ENCODE measurements at regions not wholly inside any gene's neighbourhood (a gene's known extent, or its start where the extent isn't known, plus 50 kb on each side); places are given as distances from the start of the nearest gene placed in this dataset.
"Not testable (repeated sequence)": the region's sequence is repeated elsewhere in the genome, so short reads cannot be mapped to it uniquely, and the experiment has no call there.

DNA sequence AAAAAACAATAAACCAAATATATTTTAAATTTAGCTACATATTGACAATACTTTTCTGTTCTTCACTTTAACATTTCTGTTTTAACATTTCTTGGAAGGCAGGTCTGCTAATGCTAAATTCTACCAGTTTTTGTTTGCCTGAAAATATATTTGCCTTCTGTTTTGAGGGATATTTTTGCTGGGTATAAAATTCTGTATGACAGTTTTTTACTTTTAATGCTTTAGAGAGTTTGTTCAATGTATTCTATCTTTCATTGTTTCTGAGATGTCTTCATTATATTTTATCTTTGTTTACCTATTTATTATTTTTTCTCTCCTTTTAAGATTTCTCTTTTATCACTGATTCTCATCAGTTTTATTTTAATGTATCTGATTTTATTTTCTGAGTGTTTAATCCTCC, 409.2 kb upstream of the DPP6 start:
- no peak for DNase-seq
- peaks cover 20% of the 10 kb centered on the region for H3K9me3 Mint-ChIP-seq
- ChIA-PET CTCF (no interaction called here), POLR2A (no interaction called here)
- H3K27me3 Mint-ChIP-seq: no peaks in the 10 kb centered on the region
- no peak overlapping the region for H3K4me3 Mint-ChIP-seq
- no peak overlapping the region for H3K27ac Mint-ChIP-seq
- H3K4me1 Mint-ChIP-seq: no peaks in the 10 kb centered on the region
- no peaks in the 10 kb centered on the region for H3K36me3 Mint-ChIP-seq (ENCODE audit: low read depth)

DNA sequence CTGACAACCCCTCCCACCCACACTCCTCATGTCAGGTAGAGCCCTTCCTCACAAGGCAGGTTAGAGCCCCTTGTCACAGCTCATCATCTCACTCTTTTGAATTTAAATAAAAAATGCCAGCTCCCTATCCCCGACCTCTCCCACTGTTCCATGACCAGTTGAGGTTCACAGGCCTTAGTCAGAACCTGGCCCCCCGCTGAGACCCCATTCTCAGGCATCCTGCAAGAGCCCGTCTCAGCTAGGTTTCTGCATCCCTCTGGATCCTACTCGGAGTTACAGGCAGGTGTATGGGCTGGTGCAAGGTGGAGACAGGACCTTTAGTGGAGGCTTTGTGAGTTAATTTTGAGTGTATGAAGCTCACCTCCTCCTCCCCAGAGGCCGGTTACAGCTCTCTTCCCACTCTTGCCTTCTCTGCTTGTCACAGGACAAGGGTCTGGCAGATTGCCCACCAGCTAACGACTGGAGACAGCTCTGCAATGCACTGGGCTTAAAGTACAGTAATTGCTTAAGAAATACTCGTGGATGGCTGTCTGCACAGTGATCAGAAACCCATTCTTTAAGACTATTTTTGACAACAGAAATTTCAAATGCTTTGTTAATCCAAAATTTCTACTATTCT, 394.9 kb upstream of the DPP6 start:
- no peak for DNase-seq
- Mint-ChIP-seq H3K27ac (no peak overlapping the region), H3K4me3 (no peak overlapping the region), H3K9me3 (peaks cover 9% of the 10 kb centered on the region), H3K27me3 (no peaks in the 10 kb centered on the region), H3K4me1 (no peaks in the 10 kb centered on the region), H3K36me3 (ENCODE audit: low read depth) (no peaks in the 10 kb centered on the region)
- ChIA-PET POLR2A (no interaction called here), CTCF (no interaction called here)

DNA sequence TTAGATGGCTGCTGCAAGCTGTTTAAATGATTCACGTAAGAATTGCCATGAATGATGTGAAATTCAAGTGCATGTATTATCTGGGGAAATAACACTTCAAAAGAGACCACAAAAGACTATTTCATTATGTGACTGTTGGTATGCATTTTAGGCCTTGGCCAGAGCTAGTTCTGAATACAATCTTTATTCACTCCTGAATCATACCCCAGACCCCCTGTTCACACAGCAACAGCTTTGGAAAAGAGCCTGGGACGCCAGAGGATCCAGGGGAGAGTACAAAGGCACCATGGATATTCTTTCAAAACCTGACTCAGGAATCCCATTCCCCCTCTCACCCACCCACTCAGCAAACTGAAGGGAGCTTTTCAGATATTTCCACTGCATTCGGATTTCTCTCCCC, 377.1 kb upstream of the DPP6 start:
- no peak for DNase-seq
- CTCF ChIA-PET: no interaction called here
- H3K36me3 Mint-ChIP-seq (ENCODE audit: low read depth): no peaks in the 10 kb centered on the region
- no peak overlapping the region for H3K4me3 Mint-ChIP-seq
- H3K9me3 Mint-ChIP-seq: peaks cover 4% of the 10 kb centered on the region
- no peaks in the 10 kb centered on the region for H3K4me1 Mint-ChIP-seq
- no peaks in the 10 kb centered on the region for H3K27me3 Mint-ChIP-seq
- H3K27ac Mint-ChIP-seq: no peak overlapping the region
- POLR2A ChIA-PET: no interaction called here

DNA sequence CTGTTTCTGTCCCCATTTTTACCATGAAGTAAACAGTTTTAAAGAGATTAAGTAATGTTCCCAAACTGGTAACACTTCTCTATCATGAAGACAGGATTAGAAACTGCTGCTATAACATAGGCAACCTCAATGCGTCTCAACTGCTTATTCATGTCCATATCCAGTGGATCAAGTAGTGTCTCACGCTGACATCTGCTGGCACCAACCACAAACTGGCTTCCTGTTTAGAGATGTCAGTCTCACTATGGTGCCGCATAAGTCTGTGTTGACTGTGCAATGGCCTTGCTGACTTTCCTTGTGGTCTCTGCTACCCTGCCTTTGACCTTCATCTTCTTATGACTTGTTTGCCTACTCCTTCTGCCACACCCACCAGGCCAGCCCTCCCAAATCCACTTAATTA, 369.6 kb upstream of the DPP6 start:
- H3K4me1 Mint-ChIP-seq: no peaks in the 10 kb centered on the region
- H3K27me3 Mint-ChIP-seq: no peaks in the 10 kb centered on the region
- H3K27ac Mint-ChIP-seq: no peak overlapping the region
- no peak for DNase-seq
- H3K9me3 Mint-ChIP-seq: peaks cover 2% of the 10 kb centered on the region
- H3K36me3 Mint-ChIP-seq (ENCODE audit: low read depth): no peaks in the 10 kb centered on the region
- no peak overlapping the region for H3K4me3 Mint-ChIP-seq
- ChIA-PET CTCF (no interaction called here), POLR2A (no interaction called here)

DNA sequence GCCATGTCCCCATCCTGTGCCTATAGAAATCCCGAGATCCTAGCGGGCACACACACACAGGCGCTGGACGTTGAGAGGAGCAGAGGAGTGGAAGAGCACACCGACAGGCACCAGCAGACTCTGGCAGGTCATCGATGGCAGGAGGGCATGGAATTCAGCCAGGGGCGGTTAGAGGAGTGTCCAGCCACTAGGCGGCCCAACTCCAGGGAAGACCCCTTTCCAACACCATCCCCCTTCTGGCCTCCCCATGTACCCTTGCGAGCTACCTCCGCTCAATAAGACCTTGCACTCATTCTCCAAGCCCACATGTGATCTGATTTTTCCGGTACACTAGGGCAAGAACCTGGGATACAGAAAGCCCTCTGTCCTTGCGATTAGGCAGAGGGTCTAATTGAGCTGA, 356.0 kb upstream of the DPP6 start:
- Mint-ChIP-seq H3K4me1 (no peaks in the 10 kb centered on the region), H3K36me3 (ENCODE audit: low read depth) (no peaks in the 10 kb centered on the region), H3K9me3 (peaks cover 9% of the 10 kb centered on the region), H3K4me3 (no peak overlapping the region), H3K27ac (no peak overlapping the region), H3K27me3 (no peaks in the 10 kb centered on the region)
- ChIA-PET POLR2A (no interaction called here), CTCF (interaction anchor here (0.6 kb wide), 1 partner anchor 10 kb away, joined by 3 read pairs; no protein-coding TSS in a partner anchor)
- no peak for DNase-seq

DNA sequence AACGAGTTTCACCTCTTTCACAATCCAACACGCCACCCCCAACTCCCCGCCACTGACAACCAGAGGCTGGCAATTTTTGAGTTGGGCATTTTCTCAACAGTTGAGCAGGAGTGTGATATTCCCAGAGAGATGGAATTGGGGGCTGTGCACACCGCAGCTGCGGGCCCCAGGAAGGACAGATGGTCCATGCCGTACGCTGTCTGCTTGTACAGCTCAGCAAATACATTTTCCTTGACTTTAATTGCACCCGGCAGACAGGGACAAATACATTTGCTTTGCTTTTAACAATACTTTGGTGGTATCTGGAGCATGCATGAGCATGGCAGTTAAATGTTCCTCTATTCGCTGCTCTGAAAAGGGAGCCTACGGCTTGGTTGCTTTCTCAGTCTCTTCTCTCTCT, 354.2 kb upstream of the DPP6 start:
- Mint-ChIP-seq H3K9me3 (peaks cover 13% of the 10 kb centered on the region), H3K4me3 (no peak overlapping the region), H3K36me3 (ENCODE audit: low read depth) (no peaks in the 10 kb centered on the region), H3K27me3 (no peaks in the 10 kb centered on the region), H3K4me1 (no peaks in the 10 kb centered on the region), H3K27ac (no peak overlapping the region)
- POLR2A ChIA-PET: no interaction called here
- CTCF ChIA-PET: no interaction called here
- DNase-seq: no peak

DNA sequence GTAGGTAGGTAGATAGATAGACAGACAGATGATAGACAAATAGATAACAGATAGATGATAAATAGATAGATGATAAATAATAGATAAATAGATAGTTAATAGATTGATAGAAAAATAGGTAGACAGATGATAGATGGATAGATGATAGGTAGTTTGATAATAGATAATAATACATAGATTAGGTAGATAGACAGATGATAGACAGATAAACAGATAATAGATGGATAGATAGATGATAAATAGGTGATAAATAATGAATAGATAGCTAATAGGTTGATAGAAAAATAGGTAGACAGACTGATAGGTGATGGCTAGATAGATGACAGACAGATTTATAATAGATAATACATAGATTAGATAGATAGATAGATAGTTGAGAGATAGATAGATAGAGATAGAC, 350.5 kb upstream of the DPP6 start:
- no peak for DNase-seq
- no peaks in the 10 kb centered on the region for H3K4me1 Mint-ChIP-seq
- ChIA-PET POLR2A (no interaction called here), CTCF (no interaction called here)
- H3K4me3 Mint-ChIP-seq: no peak overlapping the region
- no peaks in the 10 kb centered on the region for H3K36me3 Mint-ChIP-seq (ENCODE audit: low read depth)
- H3K27me3 Mint-ChIP-seq: no peaks in the 10 kb centered on the region
- peaks cover 9% of the 10 kb centered on the region for H3K9me3 Mint-ChIP-seq
- H3K27ac Mint-ChIP-seq: no peak overlapping the region

DNA sequence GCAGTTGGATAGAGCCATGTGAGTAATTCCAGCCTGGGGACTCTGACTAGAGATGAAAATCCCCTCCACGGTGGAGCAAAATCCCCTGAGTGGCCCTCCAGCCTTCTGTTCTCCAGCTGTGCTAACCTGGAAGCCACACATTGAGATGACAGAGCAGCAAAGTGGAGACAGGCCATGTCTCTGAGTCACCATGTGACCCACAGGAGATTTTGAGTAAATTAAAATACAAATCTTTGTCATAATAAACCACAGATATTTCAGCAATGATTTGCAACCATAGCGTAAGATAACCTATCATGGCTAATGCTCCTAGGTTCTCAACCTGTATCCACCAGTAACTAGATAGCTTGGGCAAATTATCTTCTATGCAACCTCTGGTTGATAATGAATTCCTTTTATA, 328.3 kb upstream of the DPP6 start:
- H3K4me3 Mint-ChIP-seq; CTCF ChIA-PET; H3K9me3 Mint-ChIP-seq; DNase-seq; H3K27me3 Mint-ChIP-seq; H3K36me3 Mint-ChIP-seq (ENCODE audit: low read depth); POLR2A ChIA-PET; H3K27ac Mint-ChIP-seq; H3K4me1 Mint-ChIP-seq: not testable (repeated sequence)

DNA sequence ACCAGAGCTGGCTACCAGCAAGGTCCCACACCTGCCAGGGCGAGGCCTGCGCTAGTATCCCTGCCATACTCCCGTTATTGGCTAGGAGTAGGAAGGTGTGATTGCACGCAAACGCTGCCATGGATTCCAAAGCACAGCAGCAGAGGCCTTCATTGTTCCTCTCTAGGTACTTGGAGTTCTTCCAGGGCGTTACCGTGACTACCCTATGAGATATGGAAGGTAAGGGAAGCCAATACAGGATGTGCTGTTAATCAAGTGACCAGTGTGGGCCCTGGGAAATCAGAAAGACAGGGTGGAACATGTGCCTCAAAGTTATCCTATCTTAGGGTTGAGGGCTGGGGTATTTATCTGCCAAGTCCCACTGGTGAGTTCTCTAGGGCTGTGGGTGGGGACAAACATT, 320.7 kb upstream of the DPP6 start:
- POLR2A ChIA-PET: not testable (repeated sequence)

DNA sequence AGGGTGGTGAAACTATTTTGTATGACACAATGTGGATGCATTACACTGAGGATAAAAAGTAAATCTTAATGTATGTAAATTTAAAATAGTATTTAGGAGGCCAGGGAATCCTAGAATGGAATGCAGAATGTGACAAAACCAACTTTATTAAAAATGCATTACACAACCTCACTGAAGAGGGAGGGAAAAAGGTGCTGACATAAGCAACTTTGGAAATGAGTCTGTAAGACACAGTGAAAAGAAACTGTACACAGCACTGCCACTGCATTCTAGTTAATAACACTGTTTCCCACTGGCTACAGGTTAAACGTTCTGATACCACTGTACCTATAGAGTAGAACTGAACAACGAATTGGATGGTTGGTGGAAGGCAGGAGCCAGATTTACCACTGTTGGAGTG, 308.8 kb upstream of the DPP6 start:
- POLR2A ChIA-PET; H3K9me3 Mint-ChIP-seq; H3K27me3 Mint-ChIP-seq; H3K27ac Mint-ChIP-seq; H3K4me3 Mint-ChIP-seq; H3K4me1 Mint-ChIP-seq; DNase-seq; H3K36me3 Mint-ChIP-seq (ENCODE audit: low read depth); CTCF ChIA-PET: not testable (repeated sequence)

More for the DNA sequence above, 320.7 kb upstream of the DPP6 start:
- H3K4me3 Mint-ChIP-seq; H3K27me3 Mint-ChIP-seq; H3K9me3 Mint-ChIP-seq; H3K4me1 Mint-ChIP-seq; CTCF ChIA-PET; H3K36me3 Mint-ChIP-seq (ENCODE audit: low read depth); H3K27ac Mint-ChIP-seq; DNase-seq: not testable (repeated sequence)

DNA sequence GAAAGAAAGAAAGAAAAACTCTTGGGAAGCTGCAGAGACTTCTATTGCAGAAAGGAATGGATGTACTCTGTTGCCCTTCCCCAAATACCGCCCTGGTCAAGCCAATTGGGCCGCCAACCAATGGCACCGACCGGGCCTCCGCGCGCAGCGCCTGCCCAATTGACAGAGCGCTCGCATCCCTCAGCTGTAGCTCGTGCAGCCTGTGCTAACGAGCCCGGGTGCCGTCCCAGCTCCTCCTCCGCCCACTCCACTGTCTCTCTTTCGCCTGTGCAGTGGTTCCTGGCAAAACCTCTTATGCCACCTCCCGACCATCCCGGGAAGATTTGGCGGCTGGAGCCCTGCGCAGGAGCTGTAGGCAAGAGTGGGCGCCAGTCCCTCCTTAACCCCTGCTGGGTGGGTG, 304.2 kb upstream of the DPP6 start:
- DNase-seq; CTCF ChIA-PET; POLR2A ChIA-PET; H3K4me3 Mint-ChIP-seq; H3K27me3 Mint-ChIP-seq; H3K27ac Mint-ChIP-seq; H3K4me1 Mint-ChIP-seq; H3K36me3 Mint-ChIP-seq (ENCODE audit: low read depth); H3K9me3 Mint-ChIP-seq: not testable (repeated sequence)

DNA sequence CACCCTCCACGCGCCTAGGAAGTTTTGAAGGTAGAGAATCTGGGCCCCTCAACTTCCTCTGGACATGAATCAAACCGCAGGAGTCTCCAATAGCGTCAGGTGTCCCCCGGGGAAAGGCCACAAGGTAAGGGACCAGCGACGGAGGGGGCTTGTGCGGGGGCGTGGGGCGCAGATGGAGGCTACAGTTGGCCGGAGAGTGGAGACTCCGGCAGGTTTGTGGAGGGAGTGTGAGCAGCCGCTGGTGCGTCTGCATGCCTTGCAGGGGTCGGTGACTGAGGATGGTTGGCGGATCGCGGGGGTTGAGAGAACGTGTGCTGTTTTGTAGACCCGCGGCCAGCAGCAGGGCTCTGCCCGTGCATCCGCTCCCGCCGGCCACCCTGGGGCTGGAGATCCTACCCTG, 303.3 kb upstream of the DPP6 start:
- H3K27ac Mint-ChIP-seq; H3K4me3 Mint-ChIP-seq; H3K4me1 Mint-ChIP-seq; H3K9me3 Mint-ChIP-seq; DNase-seq; POLR2A ChIA-PET; H3K27me3 Mint-ChIP-seq; CTCF ChIA-PET; H3K36me3 Mint-ChIP-seq (ENCODE audit: low read depth): not testable (repeated sequence)

DNA sequence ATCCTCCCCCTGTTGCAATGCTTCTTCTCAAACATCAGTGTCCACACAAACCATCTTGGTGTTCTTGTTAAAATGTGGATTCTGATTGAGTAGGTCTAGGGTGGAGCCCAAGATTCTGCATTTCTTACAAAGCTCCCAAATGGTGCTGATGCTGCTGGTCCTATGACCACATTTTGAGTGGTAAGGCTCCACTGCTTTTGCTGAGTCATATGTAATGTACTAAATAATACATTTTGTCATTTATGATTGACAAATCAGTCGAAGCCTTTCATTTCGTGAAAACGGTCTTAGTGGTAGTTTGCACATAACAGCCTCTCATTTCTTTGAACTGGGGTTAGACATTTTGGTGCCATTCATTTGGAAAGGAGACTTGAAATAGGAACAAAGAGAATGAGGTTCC, 286.3 kb upstream of the DPP6 start:
- POLR2A ChIA-PET; H3K4me3 Mint-ChIP-seq; H3K36me3 Mint-ChIP-seq (ENCODE audit: low read depth); H3K27ac Mint-ChIP-seq; DNase-seq; H3K27me3 Mint-ChIP-seq; H3K9me3 Mint-ChIP-seq; CTCF ChIA-PET; H3K4me1 Mint-ChIP-seq: not testable (repeated sequence)

DNA sequence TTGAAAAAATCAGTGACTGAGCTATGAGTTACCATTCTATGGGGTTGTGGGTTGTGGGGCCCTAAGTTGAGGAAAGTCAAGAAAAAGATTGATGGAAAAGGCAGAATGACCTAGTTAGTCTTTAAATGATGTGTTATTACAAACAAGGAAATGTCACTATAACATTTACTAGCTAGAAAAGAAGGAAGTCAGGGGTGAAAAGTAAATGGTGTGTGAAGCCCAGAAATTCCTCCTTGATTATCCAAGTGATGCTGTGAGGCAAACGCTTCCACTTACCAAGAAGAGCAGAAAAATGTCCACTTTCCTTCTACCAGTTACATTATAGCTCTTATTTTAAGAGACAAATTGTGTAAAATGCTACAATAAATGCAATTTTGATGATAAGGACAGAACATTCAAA, 285.3 kb upstream of the DPP6 start:
- H3K4me3 Mint-ChIP-seq; POLR2A ChIA-PET; H3K27ac Mint-ChIP-seq; H3K36me3 Mint-ChIP-seq (ENCODE audit: low read depth); H3K4me1 Mint-ChIP-seq; CTCF ChIA-PET; H3K9me3 Mint-ChIP-seq; DNase-seq; H3K27me3 Mint-ChIP-seq: not testable (repeated sequence)

DNA sequence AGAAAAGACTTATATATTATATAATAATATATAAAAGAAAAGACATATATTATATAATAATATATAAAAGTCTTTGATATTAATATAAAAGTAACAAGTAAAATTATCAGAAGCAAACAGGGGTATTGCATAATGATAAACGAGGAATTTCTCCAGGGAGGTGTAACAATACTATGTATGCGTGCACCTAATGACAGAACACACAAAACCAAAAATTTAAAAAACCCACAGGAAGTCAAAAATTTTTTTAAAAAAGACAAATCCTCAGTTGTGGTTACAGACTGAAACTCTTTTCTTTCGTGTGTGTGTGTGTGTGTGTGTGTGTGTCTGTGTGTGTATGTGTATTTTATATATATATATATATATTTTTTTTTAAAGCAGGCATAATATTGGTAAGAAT, 279.2 kb upstream of the DPP6 start:
- H3K4me1 Mint-ChIP-seq: no peaks in the 10 kb centered on the region
- H3K27ac Mint-ChIP-seq: no peak overlapping the region
- H3K4me3 Mint-ChIP-seq: no peak overlapping the region
- POLR2A ChIA-PET: no interaction called here
- DNase-seq: no peak
- H3K36me3 Mint-ChIP-seq (ENCODE audit: low read depth): no peaks in the 10 kb centered on the region
- CTCF ChIA-PET: no interaction called here
- H3K27me3 Mint-ChIP-seq: no peaks in the 10 kb centered on the region
- no peaks in the 10 kb centered on the region for H3K9me3 Mint-ChIP-seq

All from activated CD4-positive, alpha-beta T cell treated with anti-CD3 and anti-CD28 coated beads, Interleukin-2, amount 10 ng/mL, durations not matched to agents 7 days and 5 days (primary cell).